Ovary (tissue), 7 donors: ENCODE measurements at regions not wholly inside any gene's neighbourhood (a gene's known extent, or its start where the extent isn't known, plus 50 kb on each side); places are given as distances from the start of the nearest gene placed in this dataset.

Source experiments
- DNase-seq, 5 donors: peaks; one replicate each; pipeline ENCODE4 v3.0.0-alpha.2; 2019 to 2020
- H3K27ac ChIP-seq, 2 donors: fragments of 200-600 bp; one replicate each; pipeline versions ENCODE4 v1.5.1 to v1.8.0; 2019 to 2022
- H3K27me3 ChIP-seq: fragments of 200-600 bp; one replicate; pipeline ENCODE4 v1.8.0; 2022
- H3K36me3 ChIP-seq: fragments of 200-600 bp; sonication (generic); one replicate; pipeline ENCODE4 v1.5.1; 2019
- H3K4me1 ChIP-seq: one replicate; pipeline ENCODE4 v1.8.1; 2013; ENCODE audit warnings: mild to moderate bottlenecking, moderate library complexity; ENCODE audit not compliant: insufficient read depth
- H3K4me3 ChIP-seq: fragments of 200-600 bp; sonication (generic); one replicate; pipeline ENCODE4 v1.5.1; 2017
- H3K9me3 ChIP-seq, 2 donors: fragments of 200-600 bp in 1 of 2; sonication (generic) in 1 of 2; one replicate each; pipeline versions ENCODE4 v1.5.1 to v1.8.1; 2013 to 2019; ENCODE audit warnings: mild to moderate bottlenecking in 1 of 2, moderate library complexity in 1 of 2
- EP300 ChIP-seq: sonication (generic); formaldehyde crosslinking; IDR thresholded peaks from one replicate; pipeline ENCODE4 v1.6.1; 2017; ENCODE audit warnings: antibody characterized with exemption
- POLR2A ChIP-seq: fragments of 450-650 bp; IDR thresholded peaks from one replicate; pipeline ENCODE4 v1.6.1; 2017; ENCODE audit warnings: antibody characterized with exemption, mild to moderate bottlenecking, moderate library complexity
- WGBS, 3 donors: extraction: QIAGEN DNeasy Blood & Tissue Kit in 1 of 3; methylation state at CpG; one replicate each; pipeline versions ENCODE4 v1.1.5 to v1.1.7; 2013 to 2017; 5-methylcytosine and 5-hydroxymethylcytosine counted together
- intact Hi-C, 4 donors: fragments of 100-400 bp; cut with DNase I; formaldehyde crosslinking; loops; one replicate each; pipeline versions ENCODE4 v1.11.0 to v1.15.1; 2022 to 2023
- TF ChIP-seq, protein P1 (sequence below), 3 donors: fragments of 450-650 bp in 2 of 3; fragments of 200-600 bp in 1 of 3; IDR thresholded peaks; one replicate each; pipeline versions ENCODE4 v1.5.1 to v1.8.0; 2016 to 2022; ENCODE audit warnings: antibody characterized with exemption in 3 of 3, mild to moderate bottlenecking in 1 of 3
- donor health status: DM: no; HTN: no; CAD: no; lungs with moderate emphysema.
- donor health status: DM: no; HTN: no; CAD: no.
- donor health status: Bipolar disorder and iron deficiency.
- donor health status: DM: no; HTN: no; CAD: no.
- donor health status: DM: yes; HTN: yes; CAD: no.

DNA sequence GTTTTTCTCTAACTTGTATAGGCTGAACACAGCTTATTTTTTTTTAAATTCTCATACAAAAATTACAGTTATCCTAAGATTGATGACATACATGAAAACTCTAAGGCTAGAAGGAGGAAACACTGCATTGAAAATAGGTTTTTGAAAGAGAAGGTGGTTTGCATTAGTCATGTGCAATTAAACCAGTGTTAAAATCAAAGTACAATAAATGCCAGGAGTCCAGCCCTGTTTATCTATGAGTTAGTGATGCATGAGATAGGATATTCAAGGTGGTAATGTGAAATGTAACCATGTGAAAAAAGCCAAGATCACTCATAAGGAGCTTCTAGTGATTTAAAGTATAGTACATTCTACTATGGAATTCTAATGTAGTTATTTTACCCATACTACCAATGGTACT lies 444.9 kb upstream of the CYLC2 start:
- no peaks in the 10 kb centered on the region for H3K9me3 ChIP-seq
- TF ChIP-seq POLR2A, result no peak
- TF ChIP-seq, protein P1, sequence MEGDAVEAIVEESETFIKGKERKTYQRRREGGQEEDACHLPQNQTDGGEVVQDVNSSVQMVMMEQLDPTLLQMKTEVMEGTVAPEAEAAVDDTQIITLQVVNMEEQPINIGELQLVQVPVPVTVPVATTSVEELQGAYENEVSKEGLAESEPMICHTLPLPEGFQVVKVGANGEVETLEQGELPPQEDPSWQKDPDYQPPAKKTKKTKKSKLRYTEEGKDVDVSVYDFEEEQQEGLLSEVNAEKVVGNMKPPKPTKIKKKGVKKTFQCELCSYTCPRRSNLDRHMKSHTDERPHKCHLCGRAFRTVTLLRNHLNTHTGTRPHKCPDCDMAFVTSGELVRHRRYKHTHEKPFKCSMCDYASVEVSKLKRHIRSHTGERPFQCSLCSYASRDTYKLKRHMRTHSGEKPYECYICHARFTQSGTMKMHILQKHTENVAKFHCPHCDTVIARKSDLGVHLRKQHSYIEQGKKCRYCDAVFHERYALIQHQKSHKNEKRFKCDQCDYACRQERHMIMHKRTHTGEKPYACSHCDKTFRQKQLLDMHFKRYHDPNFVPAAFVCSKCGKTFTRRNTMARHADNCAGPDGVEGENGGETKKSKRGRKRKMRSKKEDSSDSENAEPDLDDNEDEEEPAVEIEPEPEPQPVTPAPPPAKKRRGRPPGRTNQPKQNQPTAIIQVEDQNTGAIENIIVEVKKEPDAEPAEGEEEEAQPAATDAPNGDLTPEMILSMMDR (IDR thresholded peaks at IDR 0.05), result no peak
- no peak for TF ChIP-seq EP300
- H3K4me1 ChIP-seq, result no peaks in the 10 kb centered on the region
- intact Hi-C loops, result no loop called here
- no peaks in the 10 kb centered on the region for H3K36me3 ChIP-seq
- no peaks in the 10 kb centered on the region for H3K27me3 ChIP-seq
- no peak for DNase-seq
- no peak overlapping the region for H3K4me3 ChIP-seq
- H3K27ac ChIP-seq, result no peak overlapping the region

- TF ChIP-seq POLR2A, result no peak
- TF ChIP-seq, protein P1 (IDR thresholded peaks at IDR 0.05), result no peak
- no peak for TF ChIP-seq EP300
- 64 to 82% (median 67%) methylated on average over 2 of the region's 2 CpGs for WGBS, 3 donors
- intact Hi-C loops, result no loop called here
Observed at GRCh38 chr9:102534031-102534430, 461.1 kb upstream of the CYLC2 start.

DNA sequence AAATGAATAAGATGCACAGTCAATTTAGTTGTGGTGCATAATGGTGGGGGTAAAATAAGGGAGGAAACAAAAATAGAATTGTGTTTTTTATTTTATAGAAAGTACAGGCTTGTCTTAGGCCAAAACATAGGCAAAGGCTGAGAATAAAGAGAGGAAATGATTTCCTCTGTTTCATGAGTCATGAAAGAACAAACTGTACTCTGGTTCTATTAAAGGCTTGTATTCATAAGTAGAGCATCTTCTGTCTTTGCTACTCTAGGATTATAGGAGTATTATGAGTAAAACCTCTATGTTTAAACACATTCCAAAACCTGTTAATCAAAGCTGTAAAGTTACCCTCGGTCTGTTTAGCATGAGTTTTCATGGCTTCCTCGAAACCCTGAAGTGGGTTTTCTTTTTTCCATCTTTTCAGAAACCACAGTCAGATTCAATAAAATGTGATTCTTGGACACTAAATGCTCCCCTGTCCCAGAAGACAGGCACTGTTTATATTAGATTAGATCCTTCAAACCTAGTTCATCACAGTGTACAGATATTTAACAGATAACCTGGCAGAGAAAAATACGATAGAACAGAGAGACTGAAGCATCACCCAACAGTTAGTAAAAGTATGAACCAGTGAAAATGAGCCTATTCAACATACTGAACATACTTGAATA lies 473.9 kb upstream of the CYLC2 start:
- DNase-seq, result no peak
- H3K27me3 ChIP-seq, result no peaks in the 10 kb centered on the region
- no peak overlapping the region for H3K27ac ChIP-seq
- no peaks in the 10 kb centered on the region for H3K9me3 ChIP-seq
- H3K4me3 ChIP-seq, result no peak overlapping the region
- WGBS, 3 donors, result 62 to 71% (median 71%) methylated on average over 3 of the region's 3 CpGs
- no peaks in the 10 kb centered on the region for H3K4me1 ChIP-seq
- TF ChIP-seq EP300 (no peak), POLR2A (no peak)
- TF ChIP-seq, protein P1 (IDR thresholded peaks at IDR 0.05), result no peak
- intact Hi-C loops, result no loop called here
- H3K36me3 ChIP-seq, result no peaks in the 10 kb centered on the region

More at GRCh38 chr9:102534031-102534430, 461.1 kb upstream of the CYLC2 start:
- DNase-seq, result no peak
- no peaks in the 10 kb centered on the region for H3K36me3 ChIP-seq
- no peaks in the 10 kb centered on the region for H3K9me3 ChIP-seq
- no peaks in the 10 kb centered on the region for H3K27me3 ChIP-seq
- no peak overlapping the region for H3K27ac ChIP-seq
- H3K4me3 ChIP-seq, result no peak overlapping the region
- no peaks in the 10 kb centered on the region for H3K4me1 ChIP-seq

DNA sequence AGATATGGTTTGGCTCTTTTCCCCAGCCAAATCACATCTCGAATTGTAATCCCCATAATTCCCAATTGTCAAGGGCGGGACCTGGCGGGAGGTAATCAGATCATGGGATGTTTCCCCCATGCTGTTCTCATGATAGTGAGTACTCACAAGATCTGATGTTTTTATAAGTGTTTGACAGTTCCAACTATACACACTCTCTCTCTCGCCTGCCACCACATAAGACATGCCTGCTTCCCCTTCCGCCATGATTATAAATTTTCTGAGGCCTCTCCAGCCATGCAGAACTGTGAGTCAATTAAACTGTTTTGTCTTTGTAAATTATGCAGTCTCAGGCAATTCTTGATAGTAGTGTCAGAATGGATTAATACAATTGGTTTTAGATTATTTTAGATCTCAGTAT lies 475.7 kb upstream of the CYLC2 start:
- intact Hi-C loops, result no loop called here
- no peak overlapping the region for H3K27ac ChIP-seq
- H3K27me3 ChIP-seq, result no peaks in the 10 kb centered on the region
- H3K4me1 ChIP-seq, result no peaks in the 10 kb centered on the region
- no peak for DNase-seq
- no peaks in the 10 kb centered on the region for H3K9me3 ChIP-seq
- no peaks in the 10 kb centered on the region for H3K36me3 ChIP-seq
- 78 to 88% (median 86%) methylated on average over 5 of the region's 5 CpGs for WGBS, 3 donors
- no peak overlapping the region for H3K4me3 ChIP-seq
- TF ChIP-seq, protein P1 (IDR thresholded peaks at IDR 0.05), result no peak
